ENCODE measurements at regions not wholly inside any gene's neighbourhood (a gene's known extent, or its start where the extent isn't known, plus 50 kb on each side); places are given as distances from the start of the nearest gene placed in this dataset.

- TF ChIP-seq CTCF (IDR thresholded peaks at IDR 0.05) (no peak), POLR2A (IDR thresholded peaks at IDR 0.05) (no peak)
These were observed 685.0 kb downstream of the ADGRL2 start for GRCh38 chr1:82485591-82486369.

All from right lobe of liver (tissue), 4 donors.